ENCODE measurements at regions not wholly inside any gene's neighbourhood (a gene's known extent, or its start where the extent isn't known, plus 50 kb on each side); places are given as distances from the start of the nearest gene placed in this dataset.
A peak's percentile ranks its signal among the peaks of the same experiment; 100 is the strongest.
"Not testable (repeated sequence)": the region's sequence is repeated elsewhere in the genome, so short reads cannot be mapped to it uniquely, and the experiment has no call there.

- H3K36me3 Mint-ChIP-seq (ENCODE audit: low read depth) = no peaks in the 10 kb centered on the region
- H3K4me1 Mint-ChIP-seq = no peaks in the 10 kb centered on the region
- H3K27ac Mint-ChIP-seq = no peak overlapping the region
- POLR2A ChIA-PET = no interaction called here
- H3K27me3 Mint-ChIP-seq = no peaks in the 10 kb centered on the region
- H3K9me3 Mint-ChIP-seq (ENCODE audit: low read depth) = no peaks in the 10 kb centered on the region
- ATAC-seq (no peak), DNase-seq (no peak)
- intact Hi-C loops (cut with DNase I, micrococcal nuclease) = no loop called here
- CTCF ChIA-PET = no interaction called here
- no peak overlapping the region for H3K4me3 Mint-ChIP-seq
These were observed 308.5 kb upstream of the AADAT start for GRCh38 chr4:170398218-170398617.

- Mint-ChIP-seq H3K4me3 (no peak overlapping the region), H3K27me3 (no peaks in the 10 kb centered on the region), H3K9me3 (ENCODE audit: low read depth) (no peaks in the 10 kb centered on the region), H3K36me3 (ENCODE audit: low read depth) (no peaks in the 10 kb centered on the region), H3K4me1 (no peaks in the 10 kb centered on the region), H3K27ac (no peak overlapping the region)
- POLR2A ChIA-PET = no interaction called here
- CTCF ChIA-PET = no interaction called here
- ATAC-seq (no peak), DNase-seq (no peak)
- intact Hi-C loops (cut with DNase I, micrococcal nuclease) = no loop called here
These were observed 306.0 kb upstream of the AADAT start for GRCh38 chr4:170395773-170396172.

- POLR2A ChIA-PET = no interaction called here
These were observed 301.4 kb upstream of the AADAT start for GRCh38 chr4:170391066-170391740.

GRCh38 chr4:170389411-170389810, 299.7 kb upstream of the AADAT start:
- DNase-seq (no peak), ATAC-seq (no peak)
- Mint-ChIP-seq H3K9me3 (ENCODE audit: low read depth) (peaks cover 6% of the 10 kb centered on the region), H3K27ac (no peak overlapping the region), H3K36me3 (ENCODE audit: low read depth) (no peaks in the 10 kb centered on the region), H3K4me1 (no peaks in the 10 kb centered on the region), H3K27me3 (no peaks in the 10 kb centered on the region), H3K4me3 (no peak overlapping the region)
- POLR2A ChIA-PET = no interaction called here
- intact Hi-C loops (cut with DNase I, micrococcal nuclease) = no loop called here
- CTCF ChIA-PET = no interaction called here

More at GRCh38 chr4:170391066-170391740, 301.4 kb upstream of the AADAT start:
- intact Hi-C loops (cut with DNase I, micrococcal nuclease) = no loop called here
- Mint-ChIP-seq H3K27ac (no peak overlapping the region), H3K36me3 (ENCODE audit: low read depth) (no peaks in the 10 kb centered on the region), H3K27me3 (no peaks in the 10 kb centered on the region), H3K4me3 (no peak overlapping the region), H3K9me3 (ENCODE audit: low read depth) (peaks cover 2% of the 10 kb centered on the region), H3K4me1 (no peaks in the 10 kb centered on the region)
- no peak for ATAC-seq
- CTCF ChIA-PET = no interaction called here
- DNase-seq = no peak

- Mint-ChIP-seq H3K27me3 (no peaks in the 10 kb centered on the region), H3K36me3 (ENCODE audit: low read depth) (no peaks in the 10 kb centered on the region), H3K9me3 (ENCODE audit: low read depth) (peaks cover 8% of the 10 kb centered on the region), H3K27ac (no peak overlapping the region), H3K4me1 (no peaks in the 10 kb centered on the region), H3K4me3 (no peak overlapping the region)
- intact Hi-C loops (cut with DNase I, micrococcal nuclease) = no loop called here
- DNase-seq (no peak), ATAC-seq (no peak)
- ChIA-PET POLR2A (no interaction called here), CTCF (no interaction called here)
These were observed 298.5 kb upstream of the AADAT start for GRCh38 chr4:170388255-170388654.

- peaks cover 10% of the 10 kb centered on the region for H3K9me3 Mint-ChIP-seq (ENCODE audit: low read depth)
- POLR2A ChIA-PET = no interaction called here
These were observed 297.2 kb upstream of the AADAT start for GRCh38 chr4:170386971-170387370.

GRCh38 chr4:170386511-170386910, 296.8 kb upstream of the AADAT start:
- Mint-ChIP-seq H3K4me3 (no peak overlapping the region), H3K36me3 (ENCODE audit: low read depth) (no peaks in the 10 kb centered on the region), H3K4me1 (no peaks in the 10 kb centered on the region), H3K9me3 (ENCODE audit: low read depth) (peaks cover 10% of the 10 kb centered on the region), H3K27me3 (no peaks in the 10 kb centered on the region), H3K27ac (no peak overlapping the region)
- POLR2A ChIA-PET = no interaction called here
- intact Hi-C loops (cut with DNase I, micrococcal nuclease) = no loop called here
- CTCF ChIA-PET = no interaction called here
- ATAC-seq (no peak), DNase-seq (no peak)

More at GRCh38 chr4:170386971-170387370, 297.2 kb upstream of the AADAT start:
- Mint-ChIP-seq H3K36me3 (ENCODE audit: low read depth) (no peaks in the 10 kb centered on the region), H3K4me1 (no peaks in the 10 kb centered on the region), H3K4me3 (no peak overlapping the region), H3K27ac (no peak overlapping the region), H3K27me3 (no peaks in the 10 kb centered on the region)
- DNase-seq (no peak), ATAC-seq (no peak)
- CTCF ChIA-PET = no interaction called here
- intact Hi-C loops (cut with DNase I, micrococcal nuclease) = no loop called here

GRCh38 chr4:170374770-170375169, 285.0 kb upstream of the AADAT start:
- ATAC-seq (peak; percentile 33), DNase-seq (peak; percentile 23)
- no peaks in the 10 kb centered on the region for H3K36me3 Mint-ChIP-seq (ENCODE audit: low read depth)
- peaks cover 12% of the 10 kb centered on the region for H3K9me3 Mint-ChIP-seq (ENCODE audit: low read depth)
- H3K4me1 Mint-ChIP-seq = no peaks in the 10 kb centered on the region
- no peak overlapping the region for H3K4me3 Mint-ChIP-seq
- ChIA-PET CTCF (interaction anchor here (0.9 to 1.1 kb wide), 2 partner anchors 86 to 116 kb away, joined by 3 read pairs; no protein-coding TSS in a partner anchor), POLR2A (no interaction called here)
- intact Hi-C loops (cut with DNase I, micrococcal nuclease) = loop anchor here (1.0 to 10.0 kb wide), 2 partner anchors 236 to 240 kb away; no protein-coding TSS in a partner anchor
- H3K27ac Mint-ChIP-seq = no peak overlapping the region
- H3K27me3 Mint-ChIP-seq = no peaks in the 10 kb centered on the region

GRCh38 chr4:170348945-170349344, 259.2 kb upstream of the AADAT start:
- intact Hi-C loops (cut with DNase I, micrococcal nuclease) = no loop called here
- DNase-seq (no peak), ATAC-seq (no peak)
- H3K9me3 Mint-ChIP-seq (ENCODE audit: low read depth) = no peaks in the 10 kb centered on the region
- H3K4me3 Mint-ChIP-seq = no peak overlapping the region
- no peaks in the 10 kb centered on the region for H3K36me3 Mint-ChIP-seq (ENCODE audit: low read depth)
- no peaks in the 10 kb centered on the region for H3K27me3 Mint-ChIP-seq
- H3K27ac Mint-ChIP-seq = no peak overlapping the region
- POLR2A ChIA-PET = no interaction called here
- H3K4me1 Mint-ChIP-seq = no peaks in the 10 kb centered on the region
- CTCF ChIA-PET = no interaction called here

- H3K27ac Mint-ChIP-seq; H3K36me3 Mint-ChIP-seq (ENCODE audit: low read depth); CTCF ChIA-PET; H3K27me3 Mint-ChIP-seq; ATAC-seq; H3K4me3 Mint-ChIP-seq; POLR2A ChIA-PET; H3K9me3 Mint-ChIP-seq (ENCODE audit: low read depth); DNase-seq; H3K4me1 Mint-ChIP-seq; intact Hi-C loops (cut with DNase I, micrococcal nuclease): not testable (repeated sequence)
These were observed 257.4 kb upstream of the AADAT start for GRCh38 chr4:170347191-170347590.

- ChIA-PET POLR2A (no interaction called here), CTCF (no interaction called here)
- intact Hi-C loops (cut with DNase I, micrococcal nuclease) = no loop called here
- Mint-ChIP-seq H3K36me3 (ENCODE audit: low read depth) (no peaks in the 10 kb centered on the region), H3K27me3 (no peaks in the 10 kb centered on the region), H3K4me1 (no peaks in the 10 kb centered on the region), H3K4me3 (no peak overlapping the region), H3K9me3 (ENCODE audit: low read depth) (peaks cover 17% of the 10 kb centered on the region), H3K27ac (no peak overlapping the region)
- no peak for ATAC-seq
- no peak for DNase-seq
These were observed 249.8 kb upstream of the AADAT start for GRCh38 chr4:170339522-170339921.

GRCh38 chr4:170336238-170336775, 246.6 kb upstream of the AADAT start:
- Mint-ChIP-seq H3K4me3 (no peak overlapping the region), H3K9me3 (ENCODE audit: low read depth) (peaks cover 13% of the 10 kb centered on the region), H3K27ac (no peak overlapping the region), H3K36me3 (ENCODE audit: low read depth) (no peaks in the 10 kb centered on the region), H3K27me3 (no peaks in the 10 kb centered on the region), H3K4me1 (no peaks in the 10 kb centered on the region)
- POLR2A ChIA-PET = no interaction called here
- CTCF ChIA-PET = interaction anchor here (1.5 kb wide), 1 partner anchor 8 kb away, joined by 4 read pairs; no protein-coding TSS in a partner anchor
- intact Hi-C loops (cut with DNase I, micrococcal nuclease) = no loop called here
- ATAC-seq (no peak), DNase-seq (no peak)
